Hematopoietic multipotent progenitor cell treated with erythropoietin and hydrocortisone succinate and interleukin-3 and kit ligand, for 4 days (in vitro differentiated cells): ENCODE measurements at regions not wholly inside any gene's neighbourhood (a gene's known extent, or its start where the extent isn't known, plus 50 kb on each side); places are given as distances from the start of the nearest gene placed in this dataset.
"Not testable (repeated sequence)": the region's sequence is repeated elsewhere in the genome, so short reads cannot be mapped to it uniquely, and the experiment has no call there.

Source experiments
- DNase-seq: peaks from one replicate; pipeline ENCODE4 v3.0.0-alpha.2; 2015

- DNase-seq: no peak
Observed at GRCh38 chr3:62926494-62926893, 51.3 kb upstream of the CADPS start.

- no peak for DNase-seq
Observed at GRCh38 chr3:62928256-62928655, 53.0 kb upstream of the CADPS start.

GRCh38 chr3:62929771-62930170 lies 54.6 kb upstream of the CADPS start:
- DNase-seq: no peak

- DNase-seq: no peak
Observed at GRCh38 chr3:62935793-62936192, 60.6 kb upstream of the CADPS start.

GRCh38 chr3:62936626-62937254 lies 61.5 kb upstream of the CADPS start:
- DNase-seq: no peak

- DNase-seq: no peak
Observed at GRCh38 chr3:62938583-62938982, 63.4 kb upstream of the CADPS start.

GRCh38 chr3:62939707-62940106 lies 64.5 kb upstream of the CADPS start:
- no peak for DNase-seq

- DNase-seq: no peak
Observed at GRCh38 chr3:62940771-62941563, 65.8 kb upstream of the CADPS start.

GRCh38 chr3:62942227-62942626 lies 67.0 kb upstream of the CADPS start:
- no peak for DNase-seq

GRCh38 chr3:62942764-62943163 lies 67.5 kb upstream of the CADPS start:
- DNase-seq: no peak

- DNase-seq: no peak
Observed at GRCh38 chr3:62948921-62949320, 73.7 kb upstream of the CADPS start.

- no peak for DNase-seq
Observed at GRCh38 chr3:62950210-62950609, 75.0 kb upstream of the CADPS start.

- DNase-seq: no peak
Observed at GRCh38 chr3:62951037-62951613, 75.9 kb upstream of the CADPS start.

- not testable (repeated sequence) for DNase-seq
Observed at GRCh38 chr3:62951880-62952279, 76.7 kb upstream of the CADPS start.

GRCh38 chr3:62954580-62954979 lies 79.4 kb upstream of the CADPS start:
- DNase-seq: no peak

- DNase-seq: no peak
Observed at GRCh38 chr3:62955126-62955525, 79.9 kb upstream of the CADPS start.

- no peak for DNase-seq
Observed at GRCh38 chr3:62956411-62956810, 81.2 kb upstream of the CADPS start.

- no peak for DNase-seq
Observed at GRCh38 chr3:62961874-62962556, 86.8 kb upstream of the CADPS start.

- DNase-seq: no peak
Observed at GRCh38 chr3:62962714-62963113, 87.5 kb upstream of the CADPS start.

GRCh38 chr3:62965311-62965710 lies 90.1 kb upstream of the CADPS start:
- no peak for DNase-seq

- no peak for DNase-seq
Observed at GRCh38 chr3:62968128-62968527, 92.9 kb upstream of the CADPS start.

GRCh38 chr3:62970648-62971047 lies 95.4 kb upstream of the CADPS start:
- no peak for DNase-seq

GRCh38 chr3:62975566-62975965 lies 100.3 kb upstream of the CADPS start:
- DNase-seq: no peak

GRCh38 chr3:62981962-62982361 lies 106.7 kb upstream of the CADPS start:
- DNase-seq: no peak
